SK-N-SH (cell line): ENCODE measurements at regions not wholly inside any gene's neighbourhood (a gene's known extent, or its start where the extent isn't known, plus 50 kb on each side); places are given as distances from the start of the nearest gene placed in this dataset.
A peak's percentile ranks its signal among the peaks of the same experiment; 100 is the strongest.

Experiments used
- CTCF ChIA-PET: fragments of 300-600, 350-600 bp; formaldehyde crosslinking; extraction: SDS; loops from one replicate; lab custom pipeline; 2021; lab: Yijun Ruan, JAX
- POLR2A ChIA-PET: fragments of 350-600 bp; sonication (Branson Sonifier 250); formaldehyde crosslinking; extraction: SDS; loops from one replicate; lab custom pipeline; 2020; ENCODE audit warnings: antibody characterized with exemption, inconsistent platforms; lab: Yijun Ruan, JAX
- DNase-seq: peaks from one replicate; pipeline ENCODE4 v3.0.0; 2012
- H2AFZ ChIP-seq: fragments of 200-600 bp; sonication (generic); 2 replicates; pipeline ENCODE4 v1.8.1; 2016; ENCODE audit warnings: antibody characterized with exemption, mild to moderate bottlenecking, low read depth
- H3F3A ChIP-seq: fragments of 200-600 bp; sonication (generic); replicated peaks from 2 replicates; pipeline ENCODE3; 2016; ENCODE audit warnings: antibody characterized with exemption, mild to moderate bottlenecking; ENCODE audit not compliant: insufficient read depth
- H3K27ac ChIP-seq, 2 experiments: fragments of 200-500 bp in 1 of 2; fragments of 200-600 bp in 1 of 2; sonication (Bioruptor generic) in 1 of 2; sonication (generic), shearing (Covaris generic) in 1 of 2; 2 replicates each; pipeline versions ENCODE4 v1.5.1 to v1.6.1; 2014 to 2016; ENCODE audit warnings: low read depth in 2 of 2, inconsistent platforms in 1 of 2, low read length in 1 of 2, mild to moderate bottlenecking in 1 of 2, mixed read lengths in 1 of 2
- H3K27me3 ChIP-seq: fragments of 200-600 bp; sonication (generic), shearing (Covaris generic); 2 replicates; pipeline ENCODE4 v1.6.1; 2016; ENCODE audit warnings: mixed run types; ENCODE audit not compliant: insufficient read depth
- H3K36me3 ChIP-seq, 2 experiments: fragments of 200-500 bp in 1 of 2; fragments of 200-600 bp in 1 of 2; sonication (Bioruptor generic) in 1 of 2; sonication (generic) in 1 of 2; replicated peaks in 1 of 2; 2 replicates each; pipeline versions ENCODE3 to v1.5.1; 2014 to 2016; ENCODE audit warnings: low read length in 1 of 2, mild to moderate bottlenecking in 1 of 2; ENCODE audit not compliant: insufficient read depth in 2 of 2, control insufficient read depth in 1 of 2
- H3K4me1 ChIP-seq, 2 experiments: fragments of 200-500 bp in 1 of 2; fragments of 200-600 bp in 1 of 2; sonication (Bioruptor generic) in 1 of 2; sonication (generic), shearing (Covaris generic) in 1 of 2; 2 replicates each; pipeline versions ENCODE4 v1.5.1 to v1.6.1; 2014 to 2016; ENCODE audit warnings: low read depth in 1 of 2, low read length in 1 of 2, mixed run types in 1 of 2; ENCODE audit not compliant: insufficient read depth in 2 of 2, control insufficient read depth in 1 of 2
- H3K4me2 ChIP-seq: fragments of 200-600 bp; sonication (generic), shearing (Covaris generic); 2 replicates; pipeline ENCODE4 v1.6.1; 2017; ENCODE audit warnings: mixed run types
- H3K4me3 ChIP-seq, 2 experiments: fragments of 200-500 bp in 1 of 2; fragments of 200-600 bp in 1 of 2; sonication (Bioruptor generic) in 1 of 2; sonication (generic), shearing (Covaris generic) in 1 of 2; 2 replicates each; pipeline versions ENCODE4 v1.5.1 to v1.8.1; 2014 to 2016; ENCODE audit warnings: low read depth in 2 of 2, inconsistent platforms in 1 of 2, low read length in 1 of 2, mild to moderate bottlenecking in 1 of 2, mixed read lengths in 1 of 2, moderate library complexity in 1 of 2
- H3K79me2 ChIP-seq: fragments of 200-600 bp; sonication (generic); 2 replicates; pipeline ENCODE4 v1.8.1; 2017; ENCODE audit warnings: mild to moderate bottlenecking; ENCODE audit not compliant: insufficient read depth
- H3K9ac ChIP-seq: fragments of 200-600 bp; sonication (generic); 2 replicates; pipeline ENCODE4 v1.6.1; 2017; ENCODE audit warnings: mixed run types
- H3K9me2 ChIP-seq: fragments of 200-600 bp; sonication (generic); 2 replicates; pipeline ENCODE4 v1.6.1; 2017; ENCODE audit warnings: mixed run types
- H3K9me3 ChIP-seq: fragments of 200-600 bp; sonication (generic); 2 replicates; pipeline ENCODE4 v1.6.1; 2017; ENCODE audit warnings: mixed run types, mild to moderate bottlenecking, moderate library complexity
- H4K20me1 ChIP-seq: fragments of 200-600 bp; sonication (generic); 2 replicates; pipeline ENCODE4 v1.6.1; 2017; ENCODE audit warnings: mild to moderate bottlenecking, mixed run types; ENCODE audit not compliant: insufficient read depth
- EZH2phosphoT487 ChIP-seq: fragments of 200-600 bp; sonication (generic); IDR thresholded peaks from 2 replicates; pipeline ENCODE4 v1.6.1; 2017; ENCODE audit warnings: low read depth, mixed run types, mild to moderate bottlenecking, antibody characterized with exemption, moderate library complexity, borderline replicate concordance
- FOSL2 ChIP-seq: IDR thresholded peaks from 2 replicates; pipeline ENCODE4 v1.4.0; 2012; ENCODE audit warnings: low read depth, mild to moderate bottlenecking, moderate library complexity, borderline replicate concordance
- FOXJ3 ChIP-seq: sonication (generic); formaldehyde crosslinking; IDR thresholded peaks from 2 replicates; pipeline ENCODE4 v1.5.1; 2020; ENCODE audit warnings: mild to moderate bottlenecking, missing genetic modification reagents
- GABPA ChIP-seq: IDR thresholded peaks from 2 replicates; pipeline ENCODE4 v1.4.0; 2012; ENCODE audit warnings: low read depth, mild to moderate bottlenecking
- MEF2A ChIP-seq: IDR thresholded peaks from 2 replicates; pipeline ENCODE4 v1.4.0; 2012; ENCODE audit warnings: low read depth, borderline replicate concordance
- MXI1 ChIP-seq: IDR thresholded peaks from 2 replicates; pipeline ENCODE4 v1.6.1; 2012; ENCODE audit warnings: mild to moderate bottlenecking, low read depth, low read length, improper control_type of control experiment
- PBX3 ChIP-seq: IDR thresholded peaks from 2 replicates; pipeline ENCODE4; 2012
- RAD21 ChIP-seq: IDR thresholded peaks from 2 replicates; pipeline ENCODE4 v1.6.1; 2012; ENCODE audit warnings: mild to moderate bottlenecking, low read length
- RFX5 ChIP-seq: IDR thresholded peaks from 2 replicates; pipeline ENCODE4 v1.6.1; 2012; ENCODE audit warnings: mild to moderate bottlenecking, improper control_type of control experiment, low read length
- TAF1 ChIP-seq: IDR thresholded peaks from 2 replicates; pipeline ENCODE4 v1.6.1; 2012; ENCODE audit warnings: low read depth, mild to moderate bottlenecking, low read length, moderate library complexity, borderline replicate concordance
- TCF12 ChIP-seq: IDR thresholded peaks from 2 replicates; pipeline ENCODE4 v1.4.0; 2012
- TEAD4 ChIP-seq: IDR thresholded peaks from 2 replicates; pipeline ENCODE4 v1.4.0; 2012; ENCODE audit warnings: mild to moderate bottlenecking, borderline replicate concordance; ENCODE audit not compliant: insufficient read depth
- YY1 ChIP-seq: IDR thresholded peaks from 2 replicates; pipeline ENCODE4 v1.4.0; 2012; ENCODE audit warnings: low read depth, mild to moderate bottlenecking
- WGBS: methylation state at CpG from one replicate; pipeline ENCODE4 v1.1.6; 2017; ENCODE audit warnings: low lambda C conversion rate; 5-methylcytosine and 5-hydroxymethylcytosine counted together
- TF ChIP-seq, protein P1 (sequence below): fragments of 150-350 bp; IDR thresholded peaks from 2 replicates; pipeline ENCODE4 v1.6.1; 2016; ENCODE audit warnings: mild to moderate bottlenecking, low read depth, low read length
- TF ChIP-seq, protein P2 (sequence below): IDR thresholded peaks from 2 replicates; pipeline ENCODE4 v1.4.0; 2012; ENCODE audit warnings: low read depth
- TF ChIP-seq, protein P3 (sequence below): fragments of 200-600 bp; sonication (generic); IDR thresholded peaks from 2 replicates; pipeline ENCODE4 v1.6.1; 2017; ENCODE audit warnings: antibody characterized with exemption, mild to moderate bottlenecking, moderate library complexity
- TF ChIP-seq, protein P4 (sequence below): IDR thresholded peaks from 2 replicates; pipeline ENCODE4 v1.4.0; 2012; ENCODE audit warnings: low read depth, borderline replicate concordance

GRCh38 chr5:142486581-142486980 lies 161.8 kb upstream of the SPRY4 start (continued):
- TF ChIP-seq TEAD4 = no peak
- TF ChIP-seq, protein P1, sequence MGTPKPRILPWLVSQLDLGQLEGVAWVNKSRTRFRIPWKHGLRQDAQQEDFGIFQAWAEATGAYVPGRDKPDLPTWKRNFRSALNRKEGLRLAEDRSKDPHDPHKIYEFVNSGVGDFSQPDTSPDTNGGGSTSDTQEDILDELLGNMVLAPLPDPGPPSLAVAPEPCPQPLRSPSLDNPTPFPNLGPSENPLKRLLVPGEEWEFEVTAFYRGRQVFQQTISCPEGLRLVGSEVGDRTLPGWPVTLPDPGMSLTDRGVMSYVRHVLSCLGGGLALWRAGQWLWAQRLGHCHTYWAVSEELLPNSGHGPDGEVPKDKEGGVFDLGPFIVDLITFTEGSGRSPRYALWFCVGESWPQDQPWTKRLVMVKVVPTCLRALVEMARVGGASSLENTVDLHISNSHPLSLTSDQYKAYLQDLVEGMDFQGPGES = no peak
- TF ChIP-seq, protein P2, sequence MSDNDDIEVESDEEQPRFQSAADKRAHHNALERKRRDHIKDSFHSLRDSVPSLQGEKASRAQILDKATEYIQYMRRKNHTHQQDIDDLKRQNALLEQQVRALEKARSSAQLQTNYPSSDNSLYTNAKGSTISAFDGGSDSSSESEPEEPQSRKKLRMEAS = peak; percentile 33; the same call in 1 of the 2 replicates
- TF ChIP-seq EZH2phosphoT487 = no peak
- TF ChIP-seq MEF2A = no peak
- peak; percentile 62 for TF ChIP-seq TCF12
- peak; percentile 43; the same call in 1 of the 2 replicates for TF ChIP-seq FOSL2
- peak; percentile 89 for TF ChIP-seq PBX3
- TF ChIP-seq RAD21 = no peak
- TF ChIP-seq FOXJ3 = no peak
- TF ChIP-seq, protein P3, sequence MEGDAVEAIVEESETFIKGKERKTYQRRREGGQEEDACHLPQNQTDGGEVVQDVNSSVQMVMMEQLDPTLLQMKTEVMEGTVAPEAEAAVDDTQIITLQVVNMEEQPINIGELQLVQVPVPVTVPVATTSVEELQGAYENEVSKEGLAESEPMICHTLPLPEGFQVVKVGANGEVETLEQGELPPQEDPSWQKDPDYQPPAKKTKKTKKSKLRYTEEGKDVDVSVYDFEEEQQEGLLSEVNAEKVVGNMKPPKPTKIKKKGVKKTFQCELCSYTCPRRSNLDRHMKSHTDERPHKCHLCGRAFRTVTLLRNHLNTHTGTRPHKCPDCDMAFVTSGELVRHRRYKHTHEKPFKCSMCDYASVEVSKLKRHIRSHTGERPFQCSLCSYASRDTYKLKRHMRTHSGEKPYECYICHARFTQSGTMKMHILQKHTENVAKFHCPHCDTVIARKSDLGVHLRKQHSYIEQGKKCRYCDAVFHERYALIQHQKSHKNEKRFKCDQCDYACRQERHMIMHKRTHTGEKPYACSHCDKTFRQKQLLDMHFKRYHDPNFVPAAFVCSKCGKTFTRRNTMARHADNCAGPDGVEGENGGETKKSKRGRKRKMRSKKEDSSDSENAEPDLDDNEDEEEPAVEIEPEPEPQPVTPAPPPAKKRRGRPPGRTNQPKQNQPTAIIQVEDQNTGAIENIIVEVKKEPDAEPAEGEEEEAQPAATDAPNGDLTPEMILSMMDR = no peak

GRCh38 chr5:142486020-142486419 lies 161.2 kb upstream of the SPRY4 start:
- TF ChIP-seq MXI1 (no peak), MEF2A (no peak), TAF1 (no peak), RFX5 (no peak), GABPA (no peak), YY1 (no peak)
- TF ChIP-seq, protein P4, sequence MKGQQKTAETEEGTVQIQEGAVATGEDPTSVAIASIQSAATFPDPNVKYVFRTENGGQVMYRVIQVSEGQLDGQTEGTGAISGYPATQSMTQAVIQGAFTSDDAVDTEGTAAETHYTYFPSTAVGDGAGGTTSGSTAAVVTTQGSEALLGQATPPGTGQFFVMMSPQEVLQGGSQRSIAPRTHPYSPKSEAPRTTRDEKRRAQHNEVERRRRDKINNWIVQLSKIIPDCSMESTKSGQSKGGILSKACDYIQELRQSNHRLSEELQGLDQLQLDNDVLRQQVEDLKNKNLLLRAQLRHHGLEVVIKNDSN = no peak
- TF ChIP-seq, all 33 proteins: peak for 0
- WGBS = 96% methylated on average over 2 of the region's 2 CpGs
- POLR2A ChIA-PET = no interaction called here

More at GRCh38 chr5:142486020-142486419, 161.2 kb upstream of the SPRY4 start:
- H3K36me3 ChIP-seq = no peaks in the 10 kb centered on the region
- H3F3A ChIP-seq = no peaks in the 10 kb centered on the region
- H3K9me3 ChIP-seq = no peaks in the 10 kb centered on the region
- no peak overlapping the region; the same call in 1 of the 2 replicates for H3K4me2 ChIP-seq
- H3K9me2 ChIP-seq = no peaks in the 10 kb centered on the region
- no peaks in the 10 kb centered on the region for H3K27me3 ChIP-seq
- no peaks in the 10 kb centered on the region for H3K79me2 ChIP-seq
- H3K4me3 ChIP-seq = no peak overlapping the region
- no peaks in the 10 kb centered on the region for H4K20me1 ChIP-seq
- H3K9ac ChIP-seq = no peak overlapping the region
- H3K27ac ChIP-seq = no peak overlapping the region; a peak in 1 of 4 replicates
- DNase-seq = no peak
- peaks cover 9 to 19% of the 10 kb centered on the region in 2 experiments; a peak in 3 of 4 replicates for H3K4me1 ChIP-seq
- H2AFZ ChIP-seq = no peak overlapping the region
- CTCF ChIA-PET = interaction anchor here (1.1 kb wide), 1 partner anchor 63 kb away, joined by 6 read pairs; no protein-coding TSS in a partner anchor
